ENCODE measurements at regions not wholly inside any gene's neighbourhood (a gene's known extent, or its start where the extent isn't known, plus 50 kb on each side); places are given as distances from the start of the nearest gene placed in this dataset.

- Histone ChIP-seq H3K27ac (ENCODE audit: low read depth, low read length) (no peak overlapping the region), H3K4me1 (ENCODE audit: control insufficient read depth, insufficient read depth, low read length, unreplicated experiment) (no peaks in the 10 kb centered on the region), H3K79me2 (ENCODE audit: control insufficient read depth, insufficient read depth, low read length, unreplicated experiment) (no peaks in the 10 kb centered on the region), H3K36me3 (ENCODE audit: insufficient read depth, low read length) (no peaks in the 10 kb centered on the region), H2AFZ (ENCODE audit: low read length, unreplicated experiment) (peak overlapping the region; percentile 19), H3K27me3 (ENCODE audit: insufficient read depth, low read length) (no peaks in the 10 kb centered on the region), H3K4me3 (ENCODE audit: low read depth, low read length) (no peak overlapping the region)
Observed at GRCh38 chr1:170354690-170355089, 177.3 kb upstream of the GORAB start.

- H3K4me3 ChIP-seq (ENCODE audit: low read depth, low read length) = no peak overlapping the region
- no peaks in the 10 kb centered on the region for H3K4me1 ChIP-seq (ENCODE audit: control insufficient read depth, insufficient read depth, low read length, unreplicated experiment)
- H2AFZ ChIP-seq (ENCODE audit: low read length, unreplicated experiment) = no peak overlapping the region
- no peaks in the 10 kb centered on the region for H3K79me2 ChIP-seq (ENCODE audit: control insufficient read depth, insufficient read depth, low read length, unreplicated experiment)
- H3K36me3 ChIP-seq (ENCODE audit: insufficient read depth, low read length) = no peaks in the 10 kb centered on the region
- no peaks in the 10 kb centered on the region for H3K27me3 ChIP-seq (ENCODE audit: insufficient read depth, low read length)
- H3K27ac ChIP-seq (ENCODE audit: low read depth, low read length) = no peak overlapping the region
Observed at GRCh38 chr1:170355267-170355801, 176.6 kb upstream of the GORAB start.

GRCh38 chr1:170356585-170356984 is 175.4 kb upstream of the GORAB start:
- H3K79me2 ChIP-seq (ENCODE audit: control insufficient read depth, insufficient read depth, low read length, unreplicated experiment) = no peaks in the 10 kb centered on the region
- no peak overlapping the region for H3K4me3 ChIP-seq (ENCODE audit: low read depth, low read length)
- H3K4me1 ChIP-seq (ENCODE audit: control insufficient read depth, insufficient read depth, low read length, unreplicated experiment) = no peaks in the 10 kb centered on the region
- no peaks in the 10 kb centered on the region for H3K27me3 ChIP-seq (ENCODE audit: insufficient read depth, low read length)
- no peak overlapping the region for H2AFZ ChIP-seq (ENCODE audit: low read length, unreplicated experiment)
- no peaks in the 10 kb centered on the region for H3K36me3 ChIP-seq (ENCODE audit: insufficient read depth, low read length)
- no peak overlapping the region for H3K27ac ChIP-seq (ENCODE audit: low read depth, low read length)

- Histone ChIP-seq H3K79me2 (ENCODE audit: control insufficient read depth, insufficient read depth, low read length, unreplicated experiment) (no peaks in the 10 kb centered on the region), H2AFZ (ENCODE audit: low read length, unreplicated experiment) (no peak overlapping the region), H3K36me3 (ENCODE audit: insufficient read depth, low read length) (no peaks in the 10 kb centered on the region), H3K4me1 (ENCODE audit: control insufficient read depth, insufficient read depth, low read length, unreplicated experiment) (no peaks in the 10 kb centered on the region), H3K4me3 (ENCODE audit: low read depth, low read length) (no peak overlapping the region), H3K27me3 (ENCODE audit: insufficient read depth, low read length) (no peaks in the 10 kb centered on the region), H3K27ac (ENCODE audit: low read depth, low read length) (no peak overlapping the region)
Observed at GRCh38 chr1:170357750-170358149, 174.2 kb upstream of the GORAB start.

GRCh38 chr1:170360601-170361000 is 171.4 kb upstream of the GORAB start:
- Histone ChIP-seq H3K4me1 (ENCODE audit: control insufficient read depth, insufficient read depth, low read length, unreplicated experiment) (no peaks in the 10 kb centered on the region), H3K27me3 (ENCODE audit: insufficient read depth, low read length) (no peaks in the 10 kb centered on the region), H3K4me3 (ENCODE audit: low read depth, low read length) (no peak overlapping the region), H2AFZ (ENCODE audit: low read length, unreplicated experiment) (no peak overlapping the region), H3K79me2 (ENCODE audit: control insufficient read depth, insufficient read depth, low read length, unreplicated experiment) (no peaks in the 10 kb centered on the region), H3K36me3 (ENCODE audit: insufficient read depth, low read length) (no peaks in the 10 kb centered on the region), H3K27ac (ENCODE audit: low read depth, low read length) (no peak overlapping the region)

- H3K4me1 ChIP-seq (ENCODE audit: control insufficient read depth, insufficient read depth, low read length, unreplicated experiment) = no peaks in the 10 kb centered on the region
- H3K27me3 ChIP-seq (ENCODE audit: insufficient read depth, low read length) = no peaks in the 10 kb centered on the region
- no peak overlapping the region for H2AFZ ChIP-seq (ENCODE audit: low read length, unreplicated experiment)
- no peak overlapping the region for H3K27ac ChIP-seq (ENCODE audit: low read depth, low read length)
- H3K4me3 ChIP-seq (ENCODE audit: low read depth, low read length) = no peak overlapping the region
- no peaks in the 10 kb centered on the region for H3K36me3 ChIP-seq (ENCODE audit: insufficient read depth, low read length)
- H3K79me2 ChIP-seq (ENCODE audit: control insufficient read depth, insufficient read depth, low read length, unreplicated experiment) = no peaks in the 10 kb centered on the region
Observed at GRCh38 chr1:170365331-170365730, 166.6 kb upstream of the GORAB start.

- no peak overlapping the region for H2AFZ ChIP-seq (ENCODE audit: low read length, unreplicated experiment)
- H3K27me3 ChIP-seq (ENCODE audit: insufficient read depth, low read length) = no peaks in the 10 kb centered on the region
- no peaks in the 10 kb centered on the region for H3K36me3 ChIP-seq (ENCODE audit: insufficient read depth, low read length)
- H3K79me2 ChIP-seq (ENCODE audit: control insufficient read depth, insufficient read depth, low read length, unreplicated experiment) = no peaks in the 10 kb centered on the region
- no peak overlapping the region for H3K4me3 ChIP-seq (ENCODE audit: low read depth, low read length)
- H3K4me1 ChIP-seq (ENCODE audit: control insufficient read depth, insufficient read depth, low read length, unreplicated experiment) = no peaks in the 10 kb centered on the region
- H3K27ac ChIP-seq (ENCODE audit: low read depth, low read length) = no peak overlapping the region
Observed at GRCh38 chr1:170366980-170367379, 165.0 kb upstream of the GORAB start.

- Histone ChIP-seq H3K4me1 (ENCODE audit: control insufficient read depth, insufficient read depth, low read length, unreplicated experiment) (no peaks in the 10 kb centered on the region), H3K27ac (ENCODE audit: low read depth, low read length) (no peak overlapping the region), H3K4me3 (ENCODE audit: low read depth, low read length) (no peak overlapping the region), H3K79me2 (ENCODE audit: control insufficient read depth, insufficient read depth, low read length, unreplicated experiment) (no peaks in the 10 kb centered on the region), H3K36me3 (ENCODE audit: insufficient read depth, low read length) (no peaks in the 10 kb centered on the region), H3K27me3 (ENCODE audit: insufficient read depth, low read length) (no peaks in the 10 kb centered on the region), H2AFZ (ENCODE audit: low read length, unreplicated experiment) (no peak overlapping the region)
Observed at GRCh38 chr1:170367615-170368014, 164.4 kb upstream of the GORAB start.

- Histone ChIP-seq H3K4me1 (ENCODE audit: control insufficient read depth, insufficient read depth, low read length, unreplicated experiment) (no peaks in the 10 kb centered on the region), H3K27me3 (ENCODE audit: insufficient read depth, low read length) (no peaks in the 10 kb centered on the region), H2AFZ (ENCODE audit: low read length, unreplicated experiment) (no peak overlapping the region), H3K4me3 (ENCODE audit: low read depth, low read length) (no peak overlapping the region), H3K27ac (ENCODE audit: low read depth, low read length) (no peak overlapping the region), H3K36me3 (ENCODE audit: insufficient read depth, low read length) (no peaks in the 10 kb centered on the region), H3K79me2 (ENCODE audit: control insufficient read depth, insufficient read depth, low read length, unreplicated experiment) (no peaks in the 10 kb centered on the region)
Observed at GRCh38 chr1:170369000-170369399, 163.0 kb upstream of the GORAB start.

GRCh38 chr1:170369417-170369816 is 162.5 kb upstream of the GORAB start:
- no peaks in the 10 kb centered on the region for H3K79me2 ChIP-seq (ENCODE audit: control insufficient read depth, insufficient read depth, low read length, unreplicated experiment)
- no peaks in the 10 kb centered on the region for H3K27me3 ChIP-seq (ENCODE audit: insufficient read depth, low read length)
- no peak overlapping the region for H2AFZ ChIP-seq (ENCODE audit: low read length, unreplicated experiment)
- H3K36me3 ChIP-seq (ENCODE audit: insufficient read depth, low read length) = no peaks in the 10 kb centered on the region
- H3K4me3 ChIP-seq (ENCODE audit: low read depth, low read length) = no peak overlapping the region
- no peak overlapping the region for H3K27ac ChIP-seq (ENCODE audit: low read depth, low read length)
- H3K4me1 ChIP-seq (ENCODE audit: control insufficient read depth, insufficient read depth, low read length, unreplicated experiment) = no peaks in the 10 kb centered on the region

- Histone ChIP-seq H3K36me3 (ENCODE audit: insufficient read depth, low read length) (no peaks in the 10 kb centered on the region), H3K79me2 (ENCODE audit: control insufficient read depth, insufficient read depth, low read length, unreplicated experiment) (no peaks in the 10 kb centered on the region), H3K27me3 (ENCODE audit: insufficient read depth, low read length) (no peaks in the 10 kb centered on the region), H3K4me1 (ENCODE audit: control insufficient read depth, insufficient read depth, low read length, unreplicated experiment) (no peaks in the 10 kb centered on the region), H2AFZ (ENCODE audit: low read length, unreplicated experiment) (no peak overlapping the region), H3K4me3 (ENCODE audit: low read depth, low read length) (no peak overlapping the region), H3K27ac (ENCODE audit: low read depth, low read length) (no peak overlapping the region)
Observed at GRCh38 chr1:170370087-170370486, 161.9 kb upstream of the GORAB start.
